MM.1S (cell line): ENCODE measurements at regions not wholly inside any gene's neighbourhood (a gene's known extent, or its start where the extent isn't known, plus 50 kb on each side); places are given as distances from the start of the nearest gene placed in this dataset.

Experiments used
- DNase-seq: peaks from one replicate; pipeline ENCODE4 v3.0.0-alpha.2; 2015
- H2AFZ ChIP-seq: fragments of 300-600 bp; sonication (generic); 2 replicates; pipeline ENCODE4 v1.6.0; 2016; ENCODE audit warnings: antibody characterized with exemption, low read length
- H3F3A ChIP-seq: fragments of 300-600 bp; sonication (generic); 2 replicates; pipeline ENCODE4 v1.6.1; 2016; ENCODE audit warnings: mild to moderate bottlenecking, antibody characterized with exemption, low read length, moderate library complexity, mixed read lengths; ENCODE audit not compliant: insufficient read depth
- H3K27ac ChIP-seq: fragments of 300-600 bp; sonication (generic); 2 replicates; pipeline ENCODE4 v1.5.1; 2016; ENCODE audit warnings: mild to moderate bottlenecking, low read length
- H3K27me3 ChIP-seq: fragments of 300-600 bp; sonication (generic); replicated peaks from 2 replicates; pipeline ENCODE4 v1.6.0; 2016; ENCODE audit warnings: low read length; ENCODE audit not compliant: insufficient read depth
- H3K36me3 ChIP-seq: fragments of 300-600 bp; sonication (generic); replicated peaks from 2 replicates; pipeline ENCODE4 v1.6.1; 2016; ENCODE audit warnings: mild to moderate bottlenecking, low read length, mixed read lengths; ENCODE audit not compliant: insufficient read depth
- H3K4me1 ChIP-seq: fragments of 300-600 bp; sonication (generic); 2 replicates; pipeline ENCODE4 v1.6.1; 2016; ENCODE audit warnings: low read length, mixed read lengths
- H3K4me2 ChIP-seq: fragments of 300-600 bp; sonication (generic); 2 replicates; pipeline ENCODE4 v1.6.0; 2016; ENCODE audit warnings: low read depth, low read length
- H3K4me3 ChIP-seq: fragments of 300-600 bp; sonication (generic); 2 replicates; pipeline ENCODE4 v1.5.1; 2016; ENCODE audit warnings: low read length, mixed read lengths
- H3K79me2 ChIP-seq: fragments of 300-600 bp; sonication (generic); 2 replicates; pipeline ENCODE4 v1.6.1; 2016; ENCODE audit warnings: mixed run types, low read length, mixed read lengths
- H3K9ac ChIP-seq: fragments of 300-600 bp; sonication (generic); 2 replicates; pipeline ENCODE4 v1.6.1; 2016; ENCODE audit warnings: low read length, mixed read lengths
- H3K9me2 ChIP-seq: fragments of 300-600 bp; sonication (generic); replicated peaks from 2 replicates; pipeline ENCODE4 v1.6.1; 2016; ENCODE audit warnings: mild to moderate bottlenecking, low read length, mixed read lengths; ENCODE audit not compliant: insufficient read depth
- H3K9me3 ChIP-seq: fragments of 300-600 bp; sonication (generic); replicated peaks from 2 replicates; pipeline ENCODE4 v1.6.1; 2016; ENCODE audit warnings: mild to moderate bottlenecking, low read length, mixed read lengths; ENCODE audit not compliant: insufficient read depth
- H4K20me1 ChIP-seq: fragments of 300-600 bp; sonication (generic); 2 replicates; pipeline ENCODE4 v1.6.1; 2016; ENCODE audit warnings: mild to moderate bottlenecking, low read length, moderate library complexity, mixed read lengths; ENCODE audit not compliant: insufficient read depth
- EZH2 ChIP-seq: fragments of 300-600 bp; sonication (generic); optimal IDR thresholded peaks from 2 replicates; pipeline ENCODE3; 2017; ENCODE audit warnings: low read depth, mild to moderate bottlenecking, antibody characterized with exemption, low read length, mixed read lengths
- EZH2phosphoT487 ChIP-seq: fragments of 300-600 bp; sonication (generic); IDR thresholded peaks from 2 replicates; pipeline ENCODE4 v1.6.1; 2018; ENCODE audit warnings: antibody characterized with exemption, low read length
- TF ChIP-seq, protein P1 (sequence below): fragments of 300-600 bp; sonication (generic); IDR thresholded peaks from 2 replicates; pipeline ENCODE4 v1.5.1; 2016; ENCODE audit warnings: antibody characterized with exemption, low read length, mixed read lengths

GRCh38 chr12:127286281-127286680 lies 980.7 kb upstream of the TMEM132C start:
- Histone ChIP-seq H3K9ac (no peak overlapping the region), H3K79me2 (no peaks in the 10 kb centered on the region), H3K27ac (no peak overlapping the region), H4K20me1 (no peaks in the 10 kb centered on the region), H3K36me3 (no peaks in the 10 kb centered on the region), H3K4me3 (no peak overlapping the region), H3K4me2 (no peak overlapping the region), H3K27me3 (no peaks in the 10 kb centered on the region), H3F3A (no peaks in the 10 kb centered on the region), H3K4me1 (no peaks in the 10 kb centered on the region), H2AFZ (no peak overlapping the region), H3K9me3 (no peaks in the 10 kb centered on the region), H3K9me2 (no peaks in the 10 kb centered on the region)
- no peak for DNase-seq
- TF ChIP-seq, protein P1, sequence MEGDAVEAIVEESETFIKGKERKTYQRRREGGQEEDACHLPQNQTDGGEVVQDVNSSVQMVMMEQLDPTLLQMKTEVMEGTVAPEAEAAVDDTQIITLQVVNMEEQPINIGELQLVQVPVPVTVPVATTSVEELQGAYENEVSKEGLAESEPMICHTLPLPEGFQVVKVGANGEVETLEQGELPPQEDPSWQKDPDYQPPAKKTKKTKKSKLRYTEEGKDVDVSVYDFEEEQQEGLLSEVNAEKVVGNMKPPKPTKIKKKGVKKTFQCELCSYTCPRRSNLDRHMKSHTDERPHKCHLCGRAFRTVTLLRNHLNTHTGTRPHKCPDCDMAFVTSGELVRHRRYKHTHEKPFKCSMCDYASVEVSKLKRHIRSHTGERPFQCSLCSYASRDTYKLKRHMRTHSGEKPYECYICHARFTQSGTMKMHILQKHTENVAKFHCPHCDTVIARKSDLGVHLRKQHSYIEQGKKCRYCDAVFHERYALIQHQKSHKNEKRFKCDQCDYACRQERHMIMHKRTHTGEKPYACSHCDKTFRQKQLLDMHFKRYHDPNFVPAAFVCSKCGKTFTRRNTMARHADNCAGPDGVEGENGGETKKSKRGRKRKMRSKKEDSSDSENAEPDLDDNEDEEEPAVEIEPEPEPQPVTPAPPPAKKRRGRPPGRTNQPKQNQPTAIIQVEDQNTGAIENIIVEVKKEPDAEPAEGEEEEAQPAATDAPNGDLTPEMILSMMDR: no peak
- TF ChIP-seq EZH2phosphoT487 (no peak), EZH2 (no peak)

DNA sequence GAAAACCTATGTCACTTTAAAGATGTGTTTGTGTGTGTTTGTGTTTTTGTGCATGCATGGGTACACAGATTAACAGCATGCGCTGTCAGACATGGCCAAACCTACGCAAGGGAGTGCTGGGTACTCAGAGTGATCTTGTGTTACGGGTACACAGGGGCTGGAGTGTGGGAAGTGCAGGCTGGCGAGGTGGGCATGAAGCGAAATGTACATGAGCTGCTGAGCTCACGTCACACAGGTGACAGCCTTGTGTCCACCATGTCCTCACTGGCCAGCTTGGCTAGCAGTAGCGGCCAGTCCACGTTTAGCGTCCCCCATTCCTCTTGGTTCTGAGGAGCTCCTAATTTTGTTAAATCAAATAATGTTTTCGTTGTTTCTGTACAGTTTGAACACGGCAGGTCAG lies 979.7 kb upstream of the TMEM132C start:
- TF ChIP-seq EZH2phosphoT487: no peak
- TF ChIP-seq, protein P1: no peak
- Histone ChIP-seq H3K4me1 (no peaks in the 10 kb centered on the region), H3K9me3 (no peaks in the 10 kb centered on the region), H3K79me2 (no peaks in the 10 kb centered on the region), H3F3A (no peaks in the 10 kb centered on the region), H3K9me2 (no peaks in the 10 kb centered on the region), H3K9ac (no peak overlapping the region), H3K27me3 (no peaks in the 10 kb centered on the region), H2AFZ (no peak overlapping the region), H3K36me3 (no peaks in the 10 kb centered on the region), H3K27ac (no peak overlapping the region), H3K4me2 (no peak overlapping the region), H3K4me3 (no peak overlapping the region), H4K20me1 (no peaks in the 10 kb centered on the region)
- DNase-seq: no peak

DNA sequence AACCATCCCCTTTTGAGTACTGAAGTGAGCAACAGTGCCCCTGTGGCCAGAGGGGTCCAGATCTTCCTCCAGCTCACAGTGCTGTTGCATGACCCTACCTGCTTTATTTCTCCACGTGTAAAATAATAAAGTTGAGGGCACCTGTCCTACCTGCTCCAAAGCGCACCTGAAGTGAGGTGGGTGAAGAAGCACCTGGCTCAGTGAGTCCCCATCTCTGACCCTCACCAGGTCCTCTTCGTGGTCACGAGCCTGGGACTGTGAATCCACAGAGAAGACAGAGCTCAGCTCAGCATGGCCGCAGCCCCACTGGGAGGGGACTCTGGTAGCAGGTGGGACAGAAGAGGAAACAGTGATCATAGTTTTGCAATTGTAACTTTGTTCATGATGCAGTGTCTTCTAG lies 976.7 kb upstream of the TMEM132C start:
- Histone ChIP-seq H3K27me3 (no peaks in the 10 kb centered on the region), H2AFZ (no peak overlapping the region), H3K36me3 (no peaks in the 10 kb centered on the region), H3K4me3 (no peak overlapping the region), H3K4me1 (no peaks in the 10 kb centered on the region), H3K79me2 (no peaks in the 10 kb centered on the region), H3F3A (no peaks in the 10 kb centered on the region), H3K9ac (no peak overlapping the region), H3K9me3 (no peaks in the 10 kb centered on the region), H3K4me2 (no peak overlapping the region), H3K9me2 (no peaks in the 10 kb centered on the region), H3K27ac (no peak overlapping the region), H4K20me1 (no peaks in the 10 kb centered on the region)
- TF ChIP-seq EZH2phosphoT487: no peak
- no peak for TF ChIP-seq EZH2
- TF ChIP-seq, protein P1: no peak
- DNase-seq: no peak
